ENCODE measurements at regions not wholly inside any gene's neighbourhood (a gene's known extent, or its start where the extent isn't known, plus 50 kb on each side); places are given as distances from the start of the nearest gene placed in this dataset.

DNA sequence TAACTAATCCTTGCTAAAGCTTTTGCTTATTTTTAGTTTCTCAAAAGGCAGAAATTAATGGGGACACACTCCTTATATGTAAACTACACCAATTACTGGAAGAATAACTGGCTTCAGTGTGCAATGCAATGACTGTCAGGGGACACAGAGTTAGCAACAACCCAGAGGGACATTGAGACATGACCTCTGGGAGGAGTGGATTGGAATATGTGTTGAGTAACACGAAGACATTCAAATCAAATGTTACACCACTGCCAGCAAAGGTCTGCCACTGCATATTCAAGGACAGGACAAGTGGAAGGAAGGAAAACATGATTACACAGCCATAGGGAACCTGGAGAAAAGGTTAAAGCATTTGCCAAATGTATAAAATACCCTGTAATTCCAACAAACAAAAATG is 240.1 kb upstream of the FSTL5 start:
- ATAC-seq: no peak
- H4K20me1 ChIP-seq (ENCODE audit: low read length): no peaks in the 10 kb centered on the region
- no peaks in the 10 kb centered on the region for H3K9me3 ChIP-seq (ENCODE audit: low read length)
- H3K36me3 ChIP-seq (ENCODE audit: low read depth, low read length): no peaks in the 10 kb centered on the region
- no peaks in the 10 kb centered on the region for H3K79me2 ChIP-seq (ENCODE audit: low read length)
- DNase-seq: no peak
- no peak overlapping the region for H3K27ac ChIP-seq (ENCODE audit: low read length)
- no TSS peak for BruUV-seq (replicated peaks)
- H3K9ac ChIP-seq (ENCODE audit: low read length): no peak overlapping the region
- no peaks in the 10 kb centered on the region for H3K9me2 ChIP-seq (replicated peaks; ENCODE audit: low read length)
- CTCF ChIA-PET: no interaction called here
- H3K4me2 ChIP-seq (ENCODE audit: low read length): no peak overlapping the region
- no peaks in the 10 kb centered on the region for H3F3A ChIP-seq (ENCODE audit: low read length, unreplicated experiment)
- H3K4me3 ChIP-seq (ENCODE audit: low read length): no peak overlapping the region
- H3K4me1 ChIP-seq (ENCODE audit: insufficient read depth, low read length): no peaks in the 10 kb centered on the region; the same call in 1 of the 2 replicates
- POLR2A ChIA-PET (ENCODE audit: unreplicated experiment): no interaction called here
- H3K27me3 ChIP-seq (ENCODE audit: low read length): no peaks in the 10 kb centered on the region
- H2AFZ ChIP-seq (ENCODE audit: low read length): no peak overlapping the region
- TF ChIP-seq EZH2phosphoT487 (IDR thresholded peaks at IDR 0.05; ENCODE audit: borderline replicate concordance, low read length): no peak
- TF ChIP-seq, protein P1, sequence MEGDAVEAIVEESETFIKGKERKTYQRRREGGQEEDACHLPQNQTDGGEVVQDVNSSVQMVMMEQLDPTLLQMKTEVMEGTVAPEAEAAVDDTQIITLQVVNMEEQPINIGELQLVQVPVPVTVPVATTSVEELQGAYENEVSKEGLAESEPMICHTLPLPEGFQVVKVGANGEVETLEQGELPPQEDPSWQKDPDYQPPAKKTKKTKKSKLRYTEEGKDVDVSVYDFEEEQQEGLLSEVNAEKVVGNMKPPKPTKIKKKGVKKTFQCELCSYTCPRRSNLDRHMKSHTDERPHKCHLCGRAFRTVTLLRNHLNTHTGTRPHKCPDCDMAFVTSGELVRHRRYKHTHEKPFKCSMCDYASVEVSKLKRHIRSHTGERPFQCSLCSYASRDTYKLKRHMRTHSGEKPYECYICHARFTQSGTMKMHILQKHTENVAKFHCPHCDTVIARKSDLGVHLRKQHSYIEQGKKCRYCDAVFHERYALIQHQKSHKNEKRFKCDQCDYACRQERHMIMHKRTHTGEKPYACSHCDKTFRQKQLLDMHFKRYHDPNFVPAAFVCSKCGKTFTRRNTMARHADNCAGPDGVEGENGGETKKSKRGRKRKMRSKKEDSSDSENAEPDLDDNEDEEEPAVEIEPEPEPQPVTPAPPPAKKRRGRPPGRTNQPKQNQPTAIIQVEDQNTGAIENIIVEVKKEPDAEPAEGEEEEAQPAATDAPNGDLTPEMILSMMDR (conservative IDR thresholded peaks at IDR 0.05; ENCODE audit: low read depth, low read length): no peak
- intact Hi-C loops (cut with micrococcal nuclease): no loop called here

DNA sequence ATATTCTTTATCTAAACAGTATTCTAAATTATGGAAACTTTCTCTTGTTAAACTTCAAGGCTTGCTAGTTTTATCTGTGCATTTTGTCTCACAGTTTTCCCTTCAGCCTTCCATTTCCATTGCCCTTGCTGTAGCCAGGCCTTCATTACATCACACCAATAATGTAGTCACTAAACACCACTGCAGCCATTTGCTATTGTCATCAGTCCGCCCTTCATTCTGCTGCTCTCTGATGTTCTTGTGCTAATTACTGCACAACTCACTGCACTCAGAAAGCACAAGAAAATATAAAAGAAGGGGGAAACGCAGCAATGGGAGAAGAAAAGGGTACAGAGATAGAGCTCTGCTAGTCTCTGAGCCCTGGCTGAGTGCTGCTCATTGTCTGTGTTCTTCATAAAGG is 239.6 kb upstream of the FSTL5 start:
- no peaks in the 10 kb centered on the region for H4K20me1 ChIP-seq (ENCODE audit: low read length)
- no peaks in the 10 kb centered on the region for H3K27me3 ChIP-seq (ENCODE audit: low read length)
- H3K9me3 ChIP-seq (ENCODE audit: low read length): no peaks in the 10 kb centered on the region
- H3K9me2 ChIP-seq (replicated peaks; ENCODE audit: low read length): no peaks in the 10 kb centered on the region
- BruUV-seq (replicated peaks): no TSS peak
- ChIA-PET CTCF (no interaction called here), POLR2A (ENCODE audit: unreplicated experiment) (no interaction called here)
- DNase-seq (no peak), ATAC-seq (no peak)
- H3K4me3 ChIP-seq (ENCODE audit: low read length): no peak overlapping the region
- H3F3A ChIP-seq (ENCODE audit: low read length, unreplicated experiment): no peaks in the 10 kb centered on the region
- intact Hi-C loops (cut with micrococcal nuclease): no loop called here
- TF ChIP-seq EZH2 (IDR thresholded peaks at IDR 0.05; ENCODE audit: low read length, unreplicated experiment): no peak
- TF ChIP-seq, protein P1 (conservative IDR thresholded peaks at IDR 0.05; ENCODE audit: low read depth, low read length): no peak
- no peak for TF ChIP-seq EZH2phosphoT487 (IDR thresholded peaks at IDR 0.05; ENCODE audit: borderline replicate concordance, low read length)
- H3K4me1 ChIP-seq (ENCODE audit: insufficient read depth, low read length): no peaks in the 10 kb centered on the region; the same call in 1 of the 2 replicates
- H2AFZ ChIP-seq (ENCODE audit: low read length): no peak overlapping the region
- no peaks in the 10 kb centered on the region for H3K79me2 ChIP-seq (ENCODE audit: low read length)
- H3K9ac ChIP-seq (ENCODE audit: low read length): no peak overlapping the region
- H3K27ac ChIP-seq (ENCODE audit: low read length): no peak overlapping the region
- H3K36me3 ChIP-seq (ENCODE audit: low read depth, low read length): no peaks in the 10 kb centered on the region
- H3K4me2 ChIP-seq (ENCODE audit: low read length): no peak overlapping the region

DNA sequence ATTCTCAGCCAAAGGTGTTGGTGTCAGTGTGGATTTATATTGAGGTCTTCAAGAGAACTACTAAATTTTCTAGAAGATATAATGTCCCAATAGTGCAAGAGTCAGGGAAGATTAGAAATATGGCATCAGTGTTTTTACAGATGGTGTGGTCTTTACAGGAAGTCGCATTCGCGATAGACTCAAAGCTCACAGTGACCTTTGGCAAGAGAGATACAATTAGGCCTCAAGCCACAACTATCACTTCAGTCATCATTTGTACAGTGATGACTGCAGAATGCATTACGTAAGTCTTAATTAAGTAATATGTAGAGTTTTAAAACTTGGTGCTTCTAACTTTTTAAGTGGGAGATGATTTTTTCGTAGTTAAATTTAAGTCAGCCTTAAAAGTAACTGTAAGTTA is 237.2 kb upstream of the FSTL5 start:
- no peaks in the 10 kb centered on the region for H4K20me1 ChIP-seq (ENCODE audit: low read length)
- no peaks in the 10 kb centered on the region for H3K9me3 ChIP-seq (ENCODE audit: low read length)
- CTCF ChIA-PET: no interaction called here
- no peak for DNase-seq
- no TSS peak for BruUV-seq (replicated peaks)
- H3K9me2 ChIP-seq (replicated peaks; ENCODE audit: low read length): no peaks in the 10 kb centered on the region
- no peaks in the 10 kb centered on the region for H3K79me2 ChIP-seq (ENCODE audit: low read length)
- H2AFZ ChIP-seq (ENCODE audit: low read length): no peak overlapping the region
- no peak overlapping the region for H3K9ac ChIP-seq (ENCODE audit: low read length)
- H3K27me3 ChIP-seq (ENCODE audit: low read length): no peaks in the 10 kb centered on the region
- no peak overlapping the region for H3K4me3 ChIP-seq (ENCODE audit: low read length)
- TF ChIP-seq, protein P1 (conservative IDR thresholded peaks at IDR 0.05; ENCODE audit: low read depth, low read length): no peak
- TF ChIP-seq EZH2phosphoT487 (IDR thresholded peaks at IDR 0.05; ENCODE audit: borderline replicate concordance, low read length) (no peak), EZH2 (IDR thresholded peaks at IDR 0.05; ENCODE audit: low read length, unreplicated experiment) (no peak)
- H3K4me2 ChIP-seq (ENCODE audit: low read length): no peak overlapping the region
- POLR2A ChIA-PET (ENCODE audit: unreplicated experiment): no interaction called here
- no peaks in the 10 kb centered on the region for H3F3A ChIP-seq (ENCODE audit: low read length, unreplicated experiment)
- ATAC-seq: no peak
- intact Hi-C loops (cut with micrococcal nuclease): no loop called here
- no peaks in the 10 kb centered on the region for H3K4me1 ChIP-seq (ENCODE audit: insufficient read depth, low read length)
- no peak overlapping the region for H3K27ac ChIP-seq (ENCODE audit: low read length)
- H3K36me3 ChIP-seq (ENCODE audit: low read depth, low read length): no peaks in the 10 kb centered on the region

Measured in PC-3 (cell line).